GM18909 (cell line): ENCODE measurements at regions not wholly inside any gene's neighbourhood (a gene's known extent, or its start where the extent isn't known, plus 50 kb on each side); places are given as distances from the start of the nearest gene placed in this dataset.

Experiments used
- ATAC-seq: cut with Tn5 transposase; IDR thresholded peaks from one replicate; pipeline ENCODE4 v1.9.1; 2021; ENCODE audit warnings: mild to moderate bottlenecking; ENCODE audit not compliant: unreplicated experiment, poor library complexity

DNA sequence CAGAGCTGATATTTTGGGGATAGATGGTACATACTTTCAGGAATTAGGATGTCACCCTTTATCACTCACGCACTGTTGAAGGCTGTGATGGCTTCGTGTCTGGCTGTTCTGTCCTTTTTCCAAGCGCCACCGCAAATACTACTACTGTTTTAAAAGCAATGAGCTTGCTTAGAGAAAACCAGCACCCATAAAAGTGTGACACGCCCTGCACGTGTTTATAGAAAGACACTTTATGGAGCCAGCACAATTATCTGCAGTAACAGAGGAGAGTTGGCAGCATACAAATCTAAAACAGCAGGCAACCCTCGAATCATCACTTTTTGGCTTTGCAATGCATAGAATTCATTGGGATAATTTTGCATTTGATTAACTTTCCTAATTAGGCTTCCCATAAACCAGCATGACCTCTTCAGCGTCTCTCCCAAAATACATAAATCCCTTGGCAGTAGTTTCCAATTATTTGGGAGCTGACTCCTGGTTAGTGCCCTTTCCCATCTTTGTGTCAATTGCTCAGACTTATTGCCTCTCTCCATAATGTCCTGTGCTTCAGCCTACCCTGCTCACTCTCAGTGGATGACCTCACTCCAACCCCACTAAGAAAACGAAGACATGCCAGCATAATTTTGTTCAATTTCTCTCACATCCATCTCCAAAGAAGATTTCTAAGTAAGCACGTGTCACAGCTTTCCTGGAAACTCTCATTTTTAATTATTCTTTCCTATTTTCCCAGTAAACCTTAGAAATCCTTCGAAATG lies 118.7 kb upstream of the LARGE1 start:
- no peak for ATAC-seq

DNA sequence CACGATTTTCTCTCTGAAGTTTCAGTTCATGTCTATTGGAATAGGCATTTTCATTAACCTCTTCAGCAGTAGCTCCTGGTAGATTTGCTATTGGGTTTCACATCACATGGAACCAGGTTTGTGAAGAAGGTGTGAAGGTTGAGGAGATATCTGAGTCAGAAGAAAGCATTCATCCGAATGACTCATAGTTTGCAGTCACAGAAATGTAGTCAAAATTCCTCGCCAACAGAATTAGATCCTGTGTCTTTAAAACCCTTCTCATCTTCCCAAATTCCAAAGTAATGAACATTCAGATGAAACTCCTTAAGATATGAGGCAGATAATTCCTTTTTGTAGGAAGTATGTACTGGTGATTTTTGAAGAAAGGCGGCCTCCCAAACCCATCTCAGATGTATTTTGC lies 125.0 kb upstream of the LARGE1 start:
- no peak for ATAC-seq

DNA sequence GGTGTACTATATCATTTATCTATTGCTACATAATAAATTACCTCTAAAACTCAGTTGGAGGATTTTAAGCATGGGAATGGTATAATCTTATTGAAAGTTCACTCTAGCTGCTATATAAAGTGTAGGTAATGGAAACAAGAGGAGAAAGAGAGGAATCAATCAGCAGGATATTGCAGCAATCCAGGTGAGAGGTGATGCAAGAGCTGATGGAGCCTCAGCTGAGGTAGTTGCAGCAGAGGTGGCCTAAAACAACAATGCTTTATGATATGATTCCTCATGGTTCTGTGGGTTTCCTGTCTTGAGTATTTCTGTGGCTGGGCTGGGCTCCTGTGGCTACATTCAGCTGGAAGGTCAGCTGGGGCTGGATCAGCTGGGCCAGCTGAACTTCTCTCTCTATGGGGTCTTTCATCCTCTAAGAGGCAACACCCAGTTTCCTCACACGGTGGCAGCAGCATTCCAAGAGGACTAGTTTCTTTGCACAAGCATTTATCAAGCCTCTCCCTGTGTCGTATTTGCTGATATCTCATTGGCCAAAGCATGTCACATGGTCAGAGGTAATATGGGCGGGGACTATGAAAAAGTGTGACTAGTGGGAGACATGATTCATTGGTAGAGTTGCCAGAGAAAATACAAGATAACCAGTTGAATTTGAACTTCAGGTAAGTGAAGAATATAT lies 135.4 kb upstream of the LARGE1 start:
- ATAC-seq = no peak

DNA sequence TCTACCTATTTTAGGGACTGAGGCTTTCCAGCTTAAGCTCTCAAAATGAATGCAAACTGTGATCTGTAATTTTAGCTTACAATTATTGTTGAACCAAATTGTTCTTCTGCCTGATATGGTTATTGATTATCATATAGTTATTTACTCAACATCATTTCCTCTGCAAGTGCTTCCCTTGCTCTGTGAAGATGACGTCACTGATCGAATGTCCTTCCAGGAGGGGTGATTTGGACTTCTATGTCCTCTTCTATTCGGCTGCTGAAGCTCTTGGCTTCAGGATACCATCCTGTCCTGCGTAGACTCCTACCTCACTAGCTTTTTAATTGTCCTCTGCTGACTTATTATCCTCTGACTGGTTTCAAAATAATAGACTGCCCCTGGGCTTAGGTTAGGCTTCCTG lies 137.4 kb upstream of the LARGE1 start:
- no peak for ATAC-seq

DNA sequence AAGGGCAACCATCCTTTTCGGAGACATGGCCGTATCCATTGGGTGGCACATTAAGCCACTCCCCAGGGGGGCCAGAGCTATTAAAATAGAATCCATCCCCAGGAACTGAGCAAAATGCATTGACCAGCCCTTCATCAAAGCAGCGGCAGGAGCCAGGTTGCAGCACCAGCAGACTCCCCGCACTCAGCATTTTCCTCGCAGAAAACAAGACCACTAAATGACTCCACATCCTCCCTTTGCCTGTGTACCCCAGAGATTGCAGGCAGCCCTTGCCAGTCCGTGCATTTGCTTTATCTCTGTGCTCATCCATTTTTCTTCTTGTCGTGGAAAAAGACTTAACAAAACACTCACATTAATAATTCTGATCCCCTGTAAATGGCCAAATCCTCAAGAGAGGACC lies 144.4 kb upstream of the LARGE1 start:
- no peak for ATAC-seq

DNA sequence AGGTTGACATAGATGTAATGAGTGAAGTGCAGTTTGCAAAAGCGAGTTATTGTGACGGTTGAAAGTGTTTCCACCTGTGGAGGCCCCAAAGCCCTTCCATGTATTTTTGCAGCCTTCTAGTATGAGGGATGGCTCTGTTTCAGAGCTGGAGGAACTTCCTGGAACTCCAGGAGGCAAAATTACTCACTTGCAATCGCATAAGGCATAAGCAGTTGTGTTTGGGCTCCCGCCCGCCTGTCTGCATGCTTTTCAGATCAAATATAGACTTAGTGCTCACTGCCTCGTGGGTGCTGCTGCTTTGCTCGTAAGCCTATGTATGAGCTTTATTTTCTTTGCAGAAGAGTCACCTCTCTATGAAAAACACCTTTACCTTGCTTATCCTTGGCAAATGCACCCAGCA lies 146.8 kb upstream of the LARGE1 start:
- ATAC-seq = no peak

DNA sequence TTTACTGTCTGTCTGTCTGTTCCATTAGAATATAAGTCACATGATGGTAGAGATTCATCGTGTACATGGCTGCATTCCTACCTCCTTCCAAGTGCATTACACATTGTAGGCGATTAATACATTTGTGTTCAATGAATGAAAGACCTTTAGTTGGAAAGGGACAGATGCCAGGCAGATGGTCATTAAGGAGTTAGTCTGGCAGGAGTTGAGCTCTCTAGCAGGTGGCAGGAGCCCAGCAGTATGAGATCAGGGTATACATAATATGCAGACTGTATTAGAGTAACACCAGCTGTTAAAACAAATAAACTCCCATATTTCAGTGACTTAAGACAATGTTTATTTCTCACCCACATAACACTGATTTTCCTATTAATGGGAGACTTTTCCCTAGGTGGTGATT lies 147.7 kb upstream of the LARGE1 start:
- no peak for ATAC-seq

DNA sequence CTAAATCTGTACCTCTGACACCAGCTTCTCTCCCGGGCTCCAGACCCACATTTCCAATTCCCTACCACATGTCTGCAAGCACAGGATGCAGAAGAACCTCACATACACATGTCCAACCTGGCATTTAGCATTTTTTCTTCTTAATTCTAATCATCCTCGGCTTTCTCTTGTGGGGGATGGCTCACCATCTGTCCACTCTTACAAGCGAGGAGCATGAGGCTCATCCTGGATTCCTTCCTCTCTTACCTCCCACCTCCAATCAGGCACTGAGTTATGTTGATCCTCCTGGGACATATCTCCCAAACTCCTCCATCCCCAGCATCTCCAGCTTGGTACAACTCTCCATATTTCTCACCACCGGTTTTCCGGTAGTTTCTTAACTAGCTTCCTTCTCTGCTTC lies 149.8 kb upstream of the LARGE1 start:
- no peak for ATAC-seq

DNA sequence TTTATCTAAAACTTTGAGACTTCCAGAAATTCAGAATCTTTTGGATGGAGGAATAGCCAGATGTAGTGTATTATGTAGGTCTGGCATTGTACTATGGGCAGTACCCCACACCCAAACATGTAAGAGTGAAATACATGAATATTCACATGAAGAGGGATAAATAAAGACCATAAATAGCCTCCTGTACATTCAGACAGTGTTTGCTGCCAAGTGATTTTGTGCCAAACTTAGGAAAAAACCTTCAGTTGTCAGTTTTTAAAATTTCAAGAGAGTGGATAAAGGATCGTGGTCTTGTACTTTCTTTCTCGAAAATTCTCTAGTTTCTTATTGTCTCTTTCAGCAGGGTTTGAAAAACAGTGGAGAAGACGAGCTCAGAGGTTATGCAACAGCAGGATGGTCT lies 150.3 kb upstream of the LARGE1 start:
- no peak for ATAC-seq

DNA sequence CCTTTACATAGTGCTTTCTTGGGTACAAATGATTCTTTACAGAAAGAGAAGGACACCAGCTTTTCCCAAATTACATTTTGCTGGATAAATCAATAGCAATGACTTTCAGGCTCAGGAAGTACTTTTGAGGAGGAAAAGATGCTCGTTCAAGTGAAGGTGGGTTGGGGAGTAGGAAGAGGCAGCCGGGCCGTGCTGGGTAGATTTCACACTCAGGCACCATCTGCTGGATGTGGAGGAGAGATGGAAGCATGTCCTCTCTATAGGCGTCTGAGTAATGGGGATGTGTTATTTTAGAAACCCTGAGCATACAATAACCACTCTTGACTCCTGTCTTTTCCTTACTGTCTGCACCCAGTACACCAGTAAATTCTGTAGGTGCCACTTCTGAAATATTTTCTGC lies 152.3 kb upstream of the LARGE1 start:
- ATAC-seq = no peak

DNA sequence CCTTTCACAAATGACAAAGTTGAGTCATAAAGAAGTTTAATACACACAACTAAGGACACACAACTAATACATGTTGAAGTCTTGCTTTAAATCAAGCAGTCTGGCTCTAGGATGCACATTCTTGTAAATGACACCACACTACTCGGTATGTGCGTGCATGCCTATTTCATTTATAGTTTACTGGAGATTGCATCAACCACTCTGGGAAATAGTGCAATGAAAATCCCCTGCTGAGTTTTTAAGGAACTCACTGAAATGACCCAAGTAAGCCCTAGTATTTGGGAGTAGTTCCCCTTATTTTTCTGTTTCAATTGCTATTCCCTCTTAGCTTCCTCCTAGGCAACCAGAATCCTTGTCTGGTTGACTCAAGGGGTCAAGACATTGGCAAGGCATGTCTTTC lies 160.2 kb upstream of the LARGE1 start:
- no peak for ATAC-seq

DNA sequence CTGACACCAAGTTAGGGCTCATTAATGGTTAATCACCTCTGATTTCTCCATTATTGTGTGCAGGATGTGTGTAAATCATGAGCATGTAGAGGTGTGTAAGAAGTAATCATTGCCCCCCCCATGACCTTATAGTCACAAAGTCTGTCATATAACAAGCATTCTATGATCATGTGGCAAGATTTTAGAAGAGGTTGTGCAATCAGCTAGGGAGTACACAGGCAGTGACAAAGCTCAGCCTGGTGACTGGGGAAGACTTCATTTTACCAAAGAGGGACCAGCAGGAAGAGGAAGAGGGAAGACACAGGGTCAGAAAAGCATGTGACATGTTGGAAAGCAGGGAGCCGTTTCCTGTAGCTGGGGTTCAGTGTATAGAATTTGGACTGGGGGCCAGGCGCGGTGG lies 176.5 kb upstream of the LARGE1 start:
- no peak for ATAC-seq

DNA sequence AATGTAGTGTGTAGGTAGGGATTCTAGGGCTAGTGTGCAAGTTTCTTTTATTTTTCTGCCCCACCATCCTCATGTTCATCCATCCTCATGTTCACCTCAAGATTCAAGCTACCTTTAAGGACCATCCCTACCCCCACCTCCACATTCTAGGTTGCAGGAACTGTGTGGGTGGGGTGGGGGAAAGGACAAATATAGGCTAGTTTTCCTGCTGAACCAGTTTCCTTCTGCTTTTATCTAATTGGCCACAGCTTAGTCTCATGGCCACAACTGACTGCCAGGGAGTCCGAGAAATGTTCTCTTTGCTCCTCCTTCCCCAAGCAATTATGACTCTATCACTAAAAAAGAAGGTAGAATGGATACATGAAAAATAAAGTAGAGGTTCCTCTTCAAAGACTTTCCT lies 179.0 kb upstream of the LARGE1 start:
- no peak for ATAC-seq

DNA sequence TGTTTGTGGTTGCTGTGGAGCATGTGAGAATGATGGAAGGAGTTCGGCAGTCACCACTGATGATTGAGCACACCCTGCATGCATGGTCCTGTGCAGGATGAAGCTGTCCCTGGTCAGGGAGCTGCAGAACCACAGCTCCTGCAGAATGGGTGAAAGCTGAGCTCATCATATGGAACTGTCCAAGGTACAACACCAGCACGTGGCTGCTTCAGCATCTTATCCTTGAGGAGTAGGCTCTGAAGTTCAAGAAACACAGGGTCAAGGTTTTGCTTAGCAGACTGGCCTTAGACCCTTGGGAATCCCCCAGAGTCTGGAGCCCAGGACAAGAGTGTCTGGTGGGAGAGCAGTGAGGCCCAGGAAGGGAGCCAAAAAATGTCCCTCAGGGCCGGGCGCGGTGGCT lies 182.4 kb upstream of the LARGE1 start:
- ATAC-seq = no peak

DNA sequence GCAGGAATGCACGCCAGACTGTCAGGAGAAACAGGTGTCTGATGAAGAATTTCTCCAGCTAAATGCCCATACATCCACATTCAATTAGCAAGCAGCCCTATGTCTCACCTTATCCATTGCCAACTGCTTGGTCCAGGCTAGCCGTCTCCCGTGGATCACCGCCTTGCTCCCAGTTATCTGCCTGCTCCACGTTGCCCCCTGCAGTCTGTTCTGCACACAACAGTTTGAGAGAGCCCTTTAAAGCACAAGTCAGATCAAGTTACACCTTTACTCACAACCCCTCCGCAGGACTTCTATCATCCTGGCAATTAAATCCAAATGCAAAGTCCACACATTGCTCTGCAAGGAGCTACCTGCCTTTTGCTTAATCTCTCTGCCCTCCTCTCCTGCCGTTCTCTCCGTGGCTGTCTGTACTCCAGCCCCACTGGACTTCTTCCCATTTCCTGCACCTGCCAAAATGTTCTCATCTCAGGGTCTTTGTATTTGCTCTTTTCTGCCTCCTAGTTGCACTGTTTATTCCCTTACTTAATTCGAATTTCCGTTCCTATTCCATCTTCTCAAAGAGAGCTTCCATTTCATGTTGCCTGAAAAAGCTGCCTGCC lies 185.3 kb upstream of the LARGE1 start:
- ATAC-seq = no peak

DNA sequence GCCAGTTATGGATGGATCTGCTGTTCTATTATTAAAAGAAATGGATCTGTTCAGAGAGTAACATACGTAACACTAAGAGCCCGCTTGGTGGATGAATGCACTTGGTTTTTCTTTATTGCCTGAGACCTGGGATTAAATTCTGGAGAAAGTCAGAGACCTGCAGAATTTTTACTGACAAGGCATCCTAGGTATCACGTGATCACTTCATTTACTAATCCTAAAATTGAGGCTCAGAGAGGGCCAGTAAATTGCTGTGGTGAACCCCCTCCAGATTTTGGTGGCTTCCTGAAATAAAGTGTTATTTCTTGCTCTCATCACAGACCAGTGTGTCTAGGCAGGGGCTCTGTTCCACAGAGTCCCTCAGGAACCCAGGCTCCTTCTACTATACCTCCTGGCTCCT lies 187.9 kb upstream of the LARGE1 start:
- no peak for ATAC-seq

DNA sequence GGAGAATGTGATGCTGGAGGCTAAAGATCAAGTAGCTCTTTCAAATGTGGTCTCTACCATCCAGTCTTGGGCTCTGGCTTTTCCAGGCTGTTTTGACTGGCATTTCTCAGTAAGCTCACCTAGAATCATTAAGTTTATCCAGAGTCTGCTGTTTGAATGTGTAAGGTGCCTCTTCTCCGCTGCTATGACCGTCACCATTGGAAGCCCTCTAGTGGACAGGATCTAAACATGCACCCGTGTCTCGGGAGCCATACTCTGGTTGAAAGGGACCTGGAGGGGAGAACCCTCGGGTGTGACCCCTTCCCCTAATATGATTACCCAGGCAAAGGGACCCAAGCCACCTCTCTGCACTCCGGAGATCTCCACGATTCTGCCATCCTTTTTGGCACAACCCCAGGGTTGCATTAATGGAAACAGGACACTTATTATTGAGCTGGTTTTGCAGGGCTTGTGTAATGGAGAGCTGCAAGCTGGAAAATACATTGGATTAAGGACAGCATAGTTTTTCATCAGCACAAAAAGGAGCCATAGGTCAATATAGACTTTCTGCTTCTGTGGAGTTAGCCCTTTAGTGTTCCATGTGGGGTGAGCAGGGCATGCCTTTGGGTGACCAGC lies 191.0 kb upstream of the LARGE1 start:
- no peak for ATAC-seq

DNA sequence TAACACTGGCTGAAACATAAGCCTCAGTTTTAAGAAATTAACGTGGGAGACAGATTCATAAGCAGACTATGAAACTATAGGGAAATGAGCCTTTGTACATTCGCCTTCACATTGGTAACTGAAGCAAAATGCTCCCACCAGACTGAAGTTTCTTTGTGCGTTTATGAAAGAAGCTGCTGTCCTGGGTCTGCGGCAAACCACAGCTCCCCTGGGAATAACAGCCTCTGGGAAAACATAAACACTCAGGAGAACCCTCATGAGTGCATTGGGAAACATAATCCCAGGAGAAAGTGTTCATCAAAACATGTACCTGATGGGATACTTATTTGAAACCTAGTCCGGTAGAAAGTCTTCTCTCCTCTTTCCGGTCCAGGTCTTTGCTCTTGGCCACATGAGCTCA lies 193.1 kb upstream of the LARGE1 start:
- no peak for ATAC-seq

DNA sequence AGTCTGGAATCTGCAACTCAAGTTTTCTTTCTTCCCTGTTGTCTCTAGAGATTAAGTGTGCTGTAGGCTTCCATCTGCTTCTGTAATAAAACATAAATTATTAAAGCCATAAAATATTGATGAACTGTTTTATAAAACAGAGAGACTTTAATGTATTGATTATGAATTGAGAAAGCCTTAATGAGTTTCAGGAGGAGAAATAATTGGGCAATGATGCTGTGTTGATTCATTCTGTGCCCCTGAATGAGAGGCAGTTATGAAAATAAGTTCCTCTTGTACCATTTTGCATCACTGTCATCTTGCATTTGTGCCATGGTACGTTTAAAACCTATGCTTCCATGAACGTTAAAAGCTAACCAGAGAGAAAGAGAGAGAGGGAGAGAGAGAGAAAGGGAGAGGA lies 194.1 kb upstream of the LARGE1 start:
- ATAC-seq = no peak

DNA sequence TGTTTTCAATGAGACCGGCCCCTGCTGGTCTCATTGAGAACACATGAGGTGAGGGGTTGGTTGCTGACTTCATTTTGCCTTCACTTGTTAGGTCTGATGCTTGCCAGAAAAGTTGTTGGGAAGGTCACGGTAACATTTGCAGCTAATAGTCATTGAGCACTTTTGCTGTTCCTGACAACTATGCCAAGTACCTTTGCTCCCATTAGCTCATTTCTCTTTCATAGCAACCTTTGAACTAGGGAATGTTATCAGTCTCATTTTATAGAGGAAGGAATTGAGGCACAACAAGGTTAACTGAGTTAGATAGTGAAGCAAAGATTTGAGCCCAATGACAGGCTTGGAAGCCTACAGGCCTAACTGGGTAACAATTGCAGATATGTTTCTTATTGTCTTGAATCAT lies 195.4 kb upstream of the LARGE1 start:
- ATAC-seq = no peak

DNA sequence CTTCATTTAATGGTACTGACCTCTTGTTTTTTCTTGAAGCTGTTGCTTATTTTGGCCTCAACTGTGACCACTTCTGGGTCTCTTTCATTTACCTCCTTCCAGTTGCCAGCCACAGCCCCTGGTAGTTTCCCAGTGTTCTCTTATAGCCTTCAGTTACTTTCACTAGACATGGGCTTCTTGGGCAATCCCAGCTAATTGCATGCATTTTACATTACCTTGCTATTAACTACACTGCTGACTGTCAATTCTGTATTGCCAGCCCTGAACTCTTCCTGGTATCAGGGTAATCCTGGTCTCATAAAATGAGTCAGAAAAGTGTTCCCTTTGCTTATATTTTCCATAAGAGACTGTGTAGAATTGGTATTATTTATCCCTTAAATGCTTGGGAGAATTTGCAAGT lies 195.8 kb upstream of the LARGE1 start:
- ATAC-seq = no peak
